ENCODE measurements at regions not wholly inside any gene's neighbourhood (a gene's known extent, or its start where the extent isn't known, plus 50 kb on each side); places are given as distances from the start of the nearest gene placed in this dataset.
"Not testable (repeated sequence)": the region's sequence is repeated elsewhere in the genome, so short reads cannot be mapped to it uniquely, and the experiment has no call there.

- intact Hi-C loops (cut with DNase I); ATAC-seq; DNase-seq: not testable (repeated sequence)
Measured at GRCh38 chr13:46469699-46470098, 82.6 kb upstream of the RUBCNL start.

GRCh38 chr13:46468570-46469463 lies 81.8 kb upstream of the RUBCNL start:
- ATAC-seq = no peak
- DNase-seq = no peak
- intact Hi-C loops (cut with DNase I) = no loop called here

- intact Hi-C loops (cut with DNase I); ATAC-seq; DNase-seq: not testable (repeated sequence)
Measured at GRCh38 chr13:46467694-46468093, 80.6 kb upstream of the RUBCNL start.

GRCh38 chr13:46466074-46466473 lies 79.0 kb upstream of the RUBCNL start:
- intact Hi-C loops (cut with DNase I); ATAC-seq; DNase-seq: not testable (repeated sequence)

- intact Hi-C loops (cut with DNase I) = no loop called here
- no peak for DNase-seq
- no peak for ATAC-seq
Measured at GRCh38 chr13:46463719-46464118, 76.7 kb upstream of the RUBCNL start.

GRCh38 chr13:46460223-46460622 lies 73.2 kb upstream of the RUBCNL start:
- ATAC-seq; intact Hi-C loops (cut with DNase I); DNase-seq: not testable (repeated sequence)

- intact Hi-C loops (cut with DNase I); DNase-seq; ATAC-seq: not testable (repeated sequence)
Measured at GRCh38 chr13:46457255-46457654, 70.2 kb upstream of the RUBCNL start.

- ATAC-seq = peak in 1 of 2 donors; percentile 68
- not testable (repeated sequence) for DNase-seq
Measured at GRCh38 chr13:46455924-46456323, 68.9 kb upstream of the RUBCNL start.

GRCh38 chr13:46451145-46451544 lies 64.1 kb upstream of the RUBCNL start:
- DNase-seq; ATAC-seq; intact Hi-C loops (cut with DNase I): not testable (repeated sequence)

More at GRCh38 chr13:46455924-46456323, 68.9 kb upstream of the RUBCNL start:
- intact Hi-C loops (cut with DNase I) = not testable (repeated sequence)

GRCh38 chr13:46449949-46450348 lies 62.9 kb upstream of the RUBCNL start:
- intact Hi-C loops (cut with DNase I); DNase-seq; ATAC-seq: not testable (repeated sequence)

GRCh38 chr13:46448148-46448547 lies 61.1 kb upstream of the RUBCNL start:
- DNase-seq; intact Hi-C loops (cut with DNase I); ATAC-seq: not testable (repeated sequence)

- DNase-seq; ATAC-seq; intact Hi-C loops (cut with DNase I): not testable (repeated sequence)
Measured at GRCh38 chr13:46437808-46438404, 50.9 kb upstream of the RUBCNL start.

Measured in left cardiac atrium (tissue), 4 donors.